SK-N-SH (cell line): ENCODE measurements at regions not wholly inside any gene's neighbourhood (a gene's known extent, or its start where the extent isn't known, plus 50 kb on each side); places are given as distances from the start of the nearest gene placed in this dataset.

Source experiments
- EP300 ChIP-seq, 2 experiments: IDR thresholded peaks; 2 replicates each; pipeline versions ENCODE4 v1.4.0 to v1.6.1; 2012; ENCODE audit warnings: borderline replicate concordance in 1 of 2, low read depth in 1 of 2, low read length in 1 of 2
- ZBTB33 ChIP-seq: IDR thresholded peaks from 2 replicates; pipeline ENCODE4 v1.4.0; 2012; ENCODE audit warnings: low read depth, borderline replicate concordance

GRCh38 chr2:196468394-196468793 lies 171.1 kb upstream of the CCDC150 start:
- TF ChIP-seq ZBTB33: no peak
- TF ChIP-seq EP300 (IDR thresholded peaks at IDR 0.05; ENCODE audit: borderline replicate concordance in 1 of 2, low read depth in 1 of 2, low read length in 1 of 2): no peak
